AG09309 (cell line): ENCODE measurements at regions not wholly inside any gene's neighbourhood (a gene's known extent, or its start where the extent isn't known, plus 50 kb on each side); places are given as distances from the start of the nearest gene placed in this dataset.

Experiments used
- DNase-seq: peaks from one replicate; pipeline ENCODE4 v3.0.0-alpha.2; 2010; ENCODE audit warnings: low read depth
- H3K4me3 ChIP-seq: 2 replicates; pipeline ENCODE4 v1.5.1; 2011; ENCODE audit warnings: mild to moderate bottlenecking, low read depth, low read length, moderate library complexity; ENCODE audit not compliant: control insufficient read depth
- TF ChIP-seq, protein P1 (sequence below): IDR thresholded peaks from 2 replicates; pipeline ENCODE4 v1.5.1; 2011; ENCODE audit warnings: mild to moderate bottlenecking, low read depth, low read length, inconsistent platforms; ENCODE audit not compliant: insufficient read depth, control insufficient read depth; ENCODE audit errors: missing control alignments

DNA sequence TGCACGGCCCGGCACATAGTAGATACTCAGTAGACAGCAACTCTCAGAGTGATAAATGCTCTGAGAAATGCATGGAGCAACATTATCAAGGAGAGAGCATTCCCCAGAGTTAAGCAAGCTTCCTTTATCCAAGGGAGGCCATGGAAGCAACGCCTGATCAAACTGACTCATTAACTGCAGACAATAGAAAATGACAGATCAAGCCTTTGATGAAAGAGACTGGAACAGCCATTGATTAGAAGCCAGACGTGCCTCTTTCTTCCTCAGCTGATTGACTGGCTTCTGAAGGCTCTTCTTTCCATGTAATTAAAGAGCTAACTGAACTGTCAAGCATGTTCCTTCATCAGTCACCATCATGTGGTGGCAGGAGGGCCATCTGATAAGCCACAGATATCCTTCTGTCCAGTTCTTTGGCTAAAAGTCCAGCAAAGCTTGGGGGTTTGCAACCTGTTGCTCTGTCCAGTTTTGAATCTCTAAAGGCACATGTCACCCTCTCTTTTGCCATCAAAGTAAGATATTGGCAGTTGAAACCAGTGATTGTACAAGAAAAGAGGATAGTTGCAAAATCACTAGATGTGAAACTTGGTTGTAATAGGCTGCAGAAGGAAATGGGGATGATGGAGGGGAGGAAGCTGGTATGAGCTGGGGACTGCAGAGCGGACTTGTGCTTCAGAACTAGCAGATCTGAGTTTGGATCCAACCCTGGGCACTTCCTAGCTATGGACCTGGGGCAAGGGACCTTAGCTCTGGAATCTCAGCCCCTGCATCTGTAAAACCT is 188.0 kb downstream of the HAPSTR1 start:
- no peak for DNase-seq
- H3K4me3 ChIP-seq: no peak overlapping the region
- TF ChIP-seq, protein P1, sequence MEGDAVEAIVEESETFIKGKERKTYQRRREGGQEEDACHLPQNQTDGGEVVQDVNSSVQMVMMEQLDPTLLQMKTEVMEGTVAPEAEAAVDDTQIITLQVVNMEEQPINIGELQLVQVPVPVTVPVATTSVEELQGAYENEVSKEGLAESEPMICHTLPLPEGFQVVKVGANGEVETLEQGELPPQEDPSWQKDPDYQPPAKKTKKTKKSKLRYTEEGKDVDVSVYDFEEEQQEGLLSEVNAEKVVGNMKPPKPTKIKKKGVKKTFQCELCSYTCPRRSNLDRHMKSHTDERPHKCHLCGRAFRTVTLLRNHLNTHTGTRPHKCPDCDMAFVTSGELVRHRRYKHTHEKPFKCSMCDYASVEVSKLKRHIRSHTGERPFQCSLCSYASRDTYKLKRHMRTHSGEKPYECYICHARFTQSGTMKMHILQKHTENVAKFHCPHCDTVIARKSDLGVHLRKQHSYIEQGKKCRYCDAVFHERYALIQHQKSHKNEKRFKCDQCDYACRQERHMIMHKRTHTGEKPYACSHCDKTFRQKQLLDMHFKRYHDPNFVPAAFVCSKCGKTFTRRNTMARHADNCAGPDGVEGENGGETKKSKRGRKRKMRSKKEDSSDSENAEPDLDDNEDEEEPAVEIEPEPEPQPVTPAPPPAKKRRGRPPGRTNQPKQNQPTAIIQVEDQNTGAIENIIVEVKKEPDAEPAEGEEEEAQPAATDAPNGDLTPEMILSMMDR: no peak

DNA sequence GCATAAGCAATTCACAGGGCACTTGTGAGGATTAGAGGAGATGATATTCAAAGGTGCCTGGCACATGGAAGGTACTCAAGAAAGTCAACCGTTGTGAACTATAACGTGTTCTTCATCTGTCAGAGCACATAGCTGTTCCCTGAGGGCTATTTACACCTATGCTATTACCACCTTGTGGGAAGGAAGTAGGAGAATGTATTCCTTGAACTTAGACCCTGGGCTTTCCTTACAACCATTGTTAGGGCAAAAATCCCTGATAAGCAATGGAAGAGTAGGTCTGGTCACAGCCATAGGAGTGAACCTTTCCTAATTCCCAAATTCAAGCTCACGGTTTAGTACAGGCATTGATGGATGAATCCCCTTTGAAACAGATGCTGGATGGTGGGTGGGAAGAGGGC is 188.6 kb downstream of the HAPSTR1 start:
- TF ChIP-seq, protein P1: no peak
- no peak for DNase-seq
- no peak overlapping the region for H3K4me3 ChIP-seq

DNA sequence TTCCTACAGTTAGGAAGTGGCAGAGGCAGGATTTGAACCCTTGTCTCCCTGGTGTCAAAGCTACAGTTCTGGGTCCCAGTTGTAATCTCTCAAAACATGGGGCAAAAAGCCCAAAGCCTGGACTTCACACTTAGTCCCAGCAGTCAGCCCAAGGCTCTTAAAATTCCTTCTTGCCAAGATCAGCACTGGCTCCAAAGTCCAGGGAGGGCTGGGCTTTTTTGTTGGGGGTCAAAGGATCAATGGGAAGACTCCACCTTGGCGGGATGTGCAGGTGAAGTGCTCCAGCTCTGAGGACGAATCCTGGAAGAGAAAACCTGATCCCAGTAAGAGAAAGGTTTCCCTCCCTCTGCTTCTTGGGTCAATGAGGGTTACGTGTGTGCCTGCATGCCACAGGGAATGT is 195.5 kb downstream of the HAPSTR1 start:
- H3K4me3 ChIP-seq: no peak overlapping the region
- TF ChIP-seq, protein P1: no peak
- DNase-seq: no peak

DNA sequence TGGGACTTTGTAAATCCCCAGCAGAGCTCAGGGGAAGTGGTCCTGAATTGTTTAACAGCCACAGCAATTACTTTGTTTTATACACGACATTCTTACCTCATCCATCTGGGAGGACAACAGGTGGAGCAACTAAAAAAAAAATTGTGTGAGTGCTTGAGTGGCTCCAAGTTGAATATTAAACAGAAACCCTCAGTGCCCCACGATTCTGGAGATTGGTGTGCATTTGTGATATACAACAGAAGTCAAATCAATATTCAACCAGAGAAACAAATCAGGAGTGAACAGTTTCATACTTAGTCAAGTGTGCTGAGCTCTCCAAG is 204.8 kb downstream of the HAPSTR1 start:
- no peak overlapping the region for H3K4me3 ChIP-seq
- TF ChIP-seq, protein P1: no peak
- DNase-seq: no peak

DNA sequence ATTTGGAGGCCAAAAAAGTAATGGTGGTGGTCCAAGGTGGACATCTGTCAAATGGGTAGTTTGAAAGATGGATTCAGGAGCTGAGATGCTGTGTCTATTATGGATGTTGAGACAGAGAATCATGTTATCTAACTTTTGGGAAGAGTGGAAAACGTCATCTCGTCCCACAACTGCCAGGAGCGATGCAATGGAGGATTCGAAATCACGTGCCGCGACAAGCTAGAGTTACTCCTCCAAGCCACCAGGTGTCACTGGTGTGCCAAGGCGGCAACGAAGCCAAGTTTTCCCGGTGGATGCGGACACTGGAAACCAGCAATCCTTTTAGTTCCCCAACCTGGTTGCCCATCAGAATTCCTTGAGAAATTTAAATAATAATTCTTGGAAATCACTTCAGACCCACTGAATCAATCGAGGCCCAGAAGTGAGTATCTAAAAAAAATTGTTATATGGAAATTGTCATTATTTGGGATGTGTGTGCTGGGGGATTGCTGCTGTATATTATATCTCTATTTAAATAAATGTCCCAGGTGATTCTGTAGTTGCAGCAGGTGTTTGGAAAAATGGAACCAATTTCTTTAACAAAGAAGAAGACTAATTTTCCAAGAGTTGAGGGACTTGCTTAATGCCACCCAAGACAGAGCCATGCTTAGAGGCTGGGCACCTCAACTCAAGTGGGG is 206.1 kb downstream of the HAPSTR1 start:
- no peak for DNase-seq
- H3K4me3 ChIP-seq: no peak overlapping the region
- TF ChIP-seq, protein P1: peak; percentile 45

DNA sequence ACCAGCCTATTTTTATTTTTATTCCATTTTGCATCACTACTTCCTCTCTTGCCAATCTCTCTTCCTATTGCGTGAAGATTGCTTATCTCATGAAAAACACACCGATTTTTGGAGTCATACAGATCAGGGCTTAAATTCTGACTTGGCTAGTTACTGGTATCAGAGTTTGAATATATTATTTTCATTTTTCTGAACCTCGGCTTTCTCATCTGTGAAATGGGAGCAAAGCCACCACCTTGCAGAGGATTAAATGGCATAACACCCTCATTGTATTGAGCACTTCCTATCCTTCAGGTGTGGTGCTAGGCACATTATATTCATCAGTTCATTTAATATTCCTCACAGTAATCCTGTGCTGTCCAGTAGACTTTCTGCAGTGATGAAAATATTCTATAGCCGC is 208.8 kb downstream of the HAPSTR1 start:
- TF ChIP-seq, protein P1: no peak
- DNase-seq: no peak

More for the DNA sequence above, 208.8 kb downstream of the HAPSTR1 start:
- no peak overlapping the region for H3K4me3 ChIP-seq
